ENCODE measurements at regions not wholly inside any gene's neighbourhood (a gene's known extent, or its start where the extent isn't known, plus 50 kb on each side); places are given as distances from the start of the nearest gene placed in this dataset.

- no peak overlapping the region for H2BK120ac ChIP-seq (ENCODE audit: low read depth, low read length)
- no peak overlapping the region for H2BK20ac ChIP-seq (ENCODE audit: low read depth, low read length)
- CTCF ChIA-PET, result interaction anchor here (0.6 kb wide), 1 partner anchor 118 kb away, joined by 3 read pairs; no protein-coding TSS in a partner anchor
- no peak overlapping the region for H4K5ac ChIP-seq (ENCODE audit: low read depth, low read length)
- intact Hi-C loops (cut with micrococcal nuclease), result no loop called here
- no peak overlapping the region for H3K4ac ChIP-seq (ENCODE audit: low read depth, low read length)
- H2BK5ac ChIP-seq (ENCODE audit: low read depth, low read length, poor library complexity, severe bottlenecking), result no peak overlapping the region
- no peak for DNase-seq
- ATAC-seq (ENCODE audit: low read depth), result no peak
- peaks cover 2% of the 10 kb centered on the region for H3K9me1 ChIP-seq (ENCODE audit: insufficient read depth, low read length)
- H3K56ac ChIP-seq (ENCODE audit: extremely low read depth, insufficient read depth, low read length), result no peak overlapping the region
- H3K14ac ChIP-seq (replicated peaks; ENCODE audit: low read depth, low read length), result no peak overlapping the region
- no peak overlapping the region for H4K8ac ChIP-seq (ENCODE audit: low read depth in 2 of 2, low read length in 2 of 2)
- dilution Hi-C loops (cut with HindIII; ENCODE audit: low sequenced_read_pairs, unreplicated experiment), result no loop called here
- H3K4me2 ChIP-seq (ENCODE audit: low read depth, low read length), result no peak overlapping the region
- no peak overlapping the region for H3K18ac ChIP-seq (ENCODE audit: low read depth, low read length)
- peaks cover 2% of the 10 kb centered on the region; the same call in 1 of the 2 replicates for H3K9me3 ChIP-seq (ENCODE audit: control insufficient read depth, insufficient read depth, low read length)
- POLR2A ChIA-PET (ENCODE audit: unreplicated experiment), result no interaction called here
- no peak overlapping the region for H2AK5ac ChIP-seq (ENCODE audit: low read depth, low read length)
- no peaks in the 10 kb centered on the region for H3K79me1 ChIP-seq (ENCODE audit: low read depth in 1 of 2, low read length in 2 of 2)
- H2AFZ ChIP-seq (replicated peaks; ENCODE audit: low read length, poor library complexity), result no peak overlapping the region
- H3K27ac ChIP-seq (ENCODE audit: insufficient read depth, low read length), result no peak overlapping the region
- peaks cover 4% of the 10 kb centered on the region; the same call in 1 of the 2 replicates for H3K4me1 ChIP-seq (ENCODE audit: control insufficient read depth, insufficient read depth, low read length)
- no peak overlapping the region for H3K4me3 ChIP-seq (ENCODE audit: insufficient read depth, low read depth, low read length)
- no peak overlapping the region for H3K9ac ChIP-seq (ENCODE audit: low read depth, low read length)
- H3K36me3 ChIP-seq (ENCODE audit: control insufficient read depth, insufficient read depth, low read length), result no peaks in the 10 kb centered on the region
- no peak overlapping the region; the same call in 2 of the 3 replicates for H2BK15ac ChIP-seq (ENCODE audit: low read depth, low read length)
- no peak overlapping the region for H2AK9ac ChIP-seq (replicated peaks; ENCODE audit: low read depth, low read length, poor library complexity)
- no peak overlapping the region for H3K23ac ChIP-seq (ENCODE audit: low read depth, low read length)
- WGBS, 2 experiments (ENCODE audit: extremely low coverage in 2 of 2, insufficient read length in 1 of 2), result no CpG with 5 or more reads among the region's 3 CpGs
- in situ Hi-C loops (cut with MboI; ENCODE audit: low sequenced_read_pairs), result no loop called here
- no peak overlapping the region for H4K91ac ChIP-seq (ENCODE audit: insufficient read depth, low read depth, low read length)
- H3K27me3 ChIP-seq (ENCODE audit: control insufficient read depth, insufficient read depth, low read length), result no peaks in the 10 kb centered on the region
- no TSS peak for BruUV-seq (replicated peaks)
- no peaks in the 10 kb centered on the region for H4K20me1 ChIP-seq (ENCODE audit: insufficient read depth, low read length)
- TF ChIP-seq FOS (IDR thresholded peaks at IDR 0.05; ENCODE audit: low read depth, low read length) (no peak), BHLHE40 (IDR thresholded peaks at IDR 0.05; ENCODE audit: low read depth, low read length) (no peak), CTCF (conservative IDR thresholded peaks at IDR 0.05; ENCODE audit: low read depth, low read length) (no peak), CEBPB (IDR thresholded peaks at IDR 0.05; ENCODE audit: low read depth, low read length) (no peak)
Observed at GRCh38 chr6:72535124-72535523, 86.7 kb upstream of the KCNQ5 start.
